CD8-positive, alpha-beta memory T cell (primary cell): ENCODE measurements at regions not wholly inside any gene's neighbourhood (a gene's known extent, or its start where the extent isn't known, plus 50 kb on each side); places are given as distances from the start of the nearest gene placed in this dataset.

Experiments used
- CTCF ChIA-PET: fragments of 350-600 bp; sonication (Branson Sonifier 250); formaldehyde crosslinking; loops from one replicate; lab custom pipeline; 2021; ENCODE audit warnings: antibody characterized with exemption; lab: Charles Lee
- POLR2A ChIA-PET: fragments of 350-600 bp; sonication (Branson Sonifier 250); formaldehyde crosslinking; loops from one replicate; lab custom pipeline; 2021; ENCODE audit warnings: antibody characterized with exemption; lab: Charles Lee
- DNase-seq, 5 donors: peaks; one replicate each; pipeline versions ENCODE4 v3.0.0 to v3.0.0-alpha.2; 2020 to 2022; ENCODE audit warnings: mixed read lengths in 1 of 5
- H3K27ac ChIP-seq: one replicate; pipeline ENCODE4 v1.7.0; 2013; ENCODE audit warnings: low read depth, mild to moderate bottlenecking, low read length, moderate library complexity
- H3K27me3 ChIP-seq: 2 replicates; pipeline ENCODE4 v1.7.0; 2013; ENCODE audit warnings: low read length, mild to moderate bottlenecking; ENCODE audit not compliant: insufficient read depth, poor library complexity, severe bottlenecking
- H3K36me3 ChIP-seq: 2 replicates; pipeline ENCODE4 v1.7.0; 2013; ENCODE audit warnings: mild to moderate bottlenecking, low read length, moderate library complexity; ENCODE audit not compliant: insufficient read depth
- H3K4me1 ChIP-seq: 2 replicates; pipeline ENCODE4 v1.7.0; 2013; ENCODE audit warnings: mild to moderate bottlenecking, low read length, moderate library complexity; ENCODE audit not compliant: insufficient read depth
- H3K4me3 ChIP-seq: 2 replicates; pipeline ENCODE4 v1.7.0; 2013; ENCODE audit warnings: mild to moderate bottlenecking, low read length
- H3K9me3 ChIP-seq: 2 replicates; pipeline ENCODE4 v1.7.0; 2013; ENCODE audit warnings: mild to moderate bottlenecking, low read length
- H3K27ac Mint-ChIP-seq, 8 donors: one replicate each; pipeline ENCODE4 v1.8.0; 2020 to 2021; ENCODE audit warnings: mixed read lengths in 8 of 8, mild to moderate bottlenecking in 6 of 8, inconsistent platforms in 3 of 8, moderate library complexity in 3 of 8
- H3K27me3 Mint-ChIP-seq, 2 donors: one replicate each; pipeline ENCODE4 v1.8.0; 2020 to 2021; ENCODE audit warnings: mixed read lengths in 2 of 2, mild to moderate bottlenecking in 1 of 2, moderate library complexity in 1 of 2
- H3K36me3 Mint-ChIP-seq, 3 donors: one replicate each; pipeline ENCODE4 v1.8.0; 2020 to 2021; ENCODE audit warnings: mixed read lengths in 3 of 3, inconsistent platforms in 1 of 3, mild to moderate bottlenecking in 1 of 3
- H3K4me1 Mint-ChIP-seq, 3 donors: one replicate each; pipeline ENCODE4 v1.8.0; 2020 to 2021; ENCODE audit warnings: mixed read lengths in 3 of 3, inconsistent platforms in 1 of 3, mild to moderate bottlenecking in 1 of 3
- H3K4me3 Mint-ChIP-seq, 7 donors: one replicate each; pipeline ENCODE4 v1.8.0; 2020 to 2021; ENCODE audit warnings: mixed read lengths in 7 of 7, mild to moderate bottlenecking in 6 of 7, moderate library complexity in 4 of 7, inconsistent platforms in 2 of 7
- H3K9me3 Mint-ChIP-seq, 5 donors: one replicate each; pipeline ENCODE4 v1.8.0; 2020 to 2022; ENCODE audit warnings: mixed read lengths in 5 of 5, mild to moderate bottlenecking in 3 of 5, moderate library complexity in 2 of 5, inconsistent platforms in 1 of 5

- H3K36me3 Mint-ChIP-seq = no peaks in the 10 kb centered on the region
- H3K4me3 Mint-ChIP-seq = no peak overlapping the region
- Histone ChIP-seq H3K36me3 (no peaks in the 10 kb centered on the region), H3K4me3 (no peak overlapping the region), H3K9me3 (no peaks in the 10 kb centered on the region), H3K4me1 (no peaks in the 10 kb centered on the region), H3K27ac (no peak overlapping the region), H3K27me3 (peaks cover 4% of the 10 kb centered on the region)
- DNase-seq = no peak
- H3K27ac Mint-ChIP-seq = no peak overlapping the region
- ChIA-PET POLR2A (no interaction called here), CTCF (interaction anchor here (0.9 kb wide), 1 partner anchor 1358 kb away, joined by 3 read pairs; no protein-coding TSS in a partner anchor)
- peaks cover 21 to 66% of the 10 kb centered on the region in 2 donors for H3K27me3 Mint-ChIP-seq
- H3K9me3 Mint-ChIP-seq = no peaks in the 10 kb centered on the region
- H3K4me1 Mint-ChIP-seq = peaks cover 3 to 6% (median 5%) of the 10 kb centered on the region in 3 donors
Measured at GRCh38 chr1:115140442-115141144, 51.3 kb upstream of the TSPAN2 start.

GRCh38 chr1:115139381-115139780 lies 50.1 kb upstream of the TSPAN2 start:
- no peak overlapping the region for H3K27ac Mint-ChIP-seq
- H3K4me3 Mint-ChIP-seq = peak overlapping the region in 3 of 7 donors; percentile 56 to 71 (median 67)
- H3K36me3 Mint-ChIP-seq = no peaks in the 10 kb centered on the region
- Histone ChIP-seq H3K4me3 (no peak overlapping the region), H3K36me3 (no peaks in the 10 kb centered on the region), H3K27ac (no peak overlapping the region), H3K27me3 (peaks cover 4% of the 10 kb centered on the region), H3K9me3 (no peaks in the 10 kb centered on the region), H3K4me1 (no peaks in the 10 kb centered on the region)
- H3K27me3 Mint-ChIP-seq = peaks cover 18 to 55% of the 10 kb centered on the region in 2 donors
- no peak for DNase-seq
- ChIA-PET CTCF (interaction anchor here (0.6 to 1.7 kb wide), 7 partner anchors 11 to 1360 kb away, joined by 3 to 4 read pairs (median 3); no protein-coding TSS in a partner anchor), POLR2A (no interaction called here)
- no peaks in the 10 kb centered on the region for H3K9me3 Mint-ChIP-seq
- H3K4me1 Mint-ChIP-seq = peaks cover 3 to 6% (median 5%) of the 10 kb centered on the region in 3 donors
